22Rv1 (cell line): ENCODE measurements at regions not wholly inside any gene's neighbourhood (a gene's known extent, or its start where the extent isn't known, plus 50 kb on each side); places are given as distances from the start of the nearest gene placed in this dataset.

ENCODE experiments used
- H3K27ac ChIP-seq: fragments of 450-650 bp; 2 replicates; pipeline ENCODE4 v1.5.1; 2017
- ZFX ChIP-seq: fragments of 450-650 bp; IDR thresholded peaks from 2 replicates; pipeline ENCODE4 v1.6.1; 2017; ENCODE audit warnings: antibody characterized with exemption, borderline replicate concordance
- TF ChIP-seq, protein P1 (sequence below): fragments of 450-650 bp; IDR thresholded peaks from 2 replicates; pipeline ENCODE4 v1.5.1; 2017; ENCODE audit warnings: mild to moderate bottlenecking

DNA sequence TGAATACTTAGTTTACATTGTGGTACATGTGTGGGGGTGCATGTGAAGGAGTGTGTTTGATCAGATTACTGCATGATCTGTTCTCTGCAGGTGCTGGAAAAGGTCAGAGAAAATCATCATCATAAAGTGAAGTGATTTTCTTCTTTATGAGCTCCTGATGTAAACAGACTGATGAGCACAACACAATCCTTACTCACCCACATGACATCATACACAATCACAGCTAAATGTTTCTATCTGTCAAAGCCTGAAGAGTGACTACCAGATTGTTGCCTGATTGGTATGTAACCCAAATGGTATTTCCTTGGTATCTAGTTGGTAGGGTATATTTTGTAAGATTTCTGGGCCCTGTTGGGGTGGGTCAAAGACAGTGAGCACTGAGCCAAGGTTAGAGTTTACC, 270.8 kb downstream of the FOXG1 start:
- TF ChIP-seq, protein P1, sequence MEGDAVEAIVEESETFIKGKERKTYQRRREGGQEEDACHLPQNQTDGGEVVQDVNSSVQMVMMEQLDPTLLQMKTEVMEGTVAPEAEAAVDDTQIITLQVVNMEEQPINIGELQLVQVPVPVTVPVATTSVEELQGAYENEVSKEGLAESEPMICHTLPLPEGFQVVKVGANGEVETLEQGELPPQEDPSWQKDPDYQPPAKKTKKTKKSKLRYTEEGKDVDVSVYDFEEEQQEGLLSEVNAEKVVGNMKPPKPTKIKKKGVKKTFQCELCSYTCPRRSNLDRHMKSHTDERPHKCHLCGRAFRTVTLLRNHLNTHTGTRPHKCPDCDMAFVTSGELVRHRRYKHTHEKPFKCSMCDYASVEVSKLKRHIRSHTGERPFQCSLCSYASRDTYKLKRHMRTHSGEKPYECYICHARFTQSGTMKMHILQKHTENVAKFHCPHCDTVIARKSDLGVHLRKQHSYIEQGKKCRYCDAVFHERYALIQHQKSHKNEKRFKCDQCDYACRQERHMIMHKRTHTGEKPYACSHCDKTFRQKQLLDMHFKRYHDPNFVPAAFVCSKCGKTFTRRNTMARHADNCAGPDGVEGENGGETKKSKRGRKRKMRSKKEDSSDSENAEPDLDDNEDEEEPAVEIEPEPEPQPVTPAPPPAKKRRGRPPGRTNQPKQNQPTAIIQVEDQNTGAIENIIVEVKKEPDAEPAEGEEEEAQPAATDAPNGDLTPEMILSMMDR, result no peak
- no peak for TF ChIP-seq ZFX
- H3K27ac ChIP-seq, result no peak overlapping the region

DNA sequence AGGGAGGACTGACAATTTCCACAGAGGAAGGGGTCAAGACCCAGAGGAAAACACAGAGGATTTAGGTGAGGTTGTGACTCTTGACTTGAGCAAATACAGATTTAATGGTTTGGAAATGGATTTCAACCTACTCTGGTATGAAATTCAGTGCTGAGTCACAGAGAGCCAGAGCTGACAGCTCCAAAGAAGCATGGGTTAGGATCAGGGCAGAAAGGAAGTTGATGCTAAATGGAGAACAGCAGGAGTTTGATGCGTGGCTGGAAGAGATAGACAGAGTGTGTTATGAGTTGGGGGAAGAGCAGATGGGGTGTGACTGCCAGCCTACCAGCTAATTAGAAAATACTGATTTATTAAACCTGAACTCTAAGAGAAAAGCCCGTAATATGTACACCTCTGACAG, 272.6 kb downstream of the FOXG1 start:
- H3K27ac ChIP-seq, result no peak overlapping the region
- TF ChIP-seq, protein P1, result no peak
- TF ChIP-seq ZFX, result no peak

DNA sequence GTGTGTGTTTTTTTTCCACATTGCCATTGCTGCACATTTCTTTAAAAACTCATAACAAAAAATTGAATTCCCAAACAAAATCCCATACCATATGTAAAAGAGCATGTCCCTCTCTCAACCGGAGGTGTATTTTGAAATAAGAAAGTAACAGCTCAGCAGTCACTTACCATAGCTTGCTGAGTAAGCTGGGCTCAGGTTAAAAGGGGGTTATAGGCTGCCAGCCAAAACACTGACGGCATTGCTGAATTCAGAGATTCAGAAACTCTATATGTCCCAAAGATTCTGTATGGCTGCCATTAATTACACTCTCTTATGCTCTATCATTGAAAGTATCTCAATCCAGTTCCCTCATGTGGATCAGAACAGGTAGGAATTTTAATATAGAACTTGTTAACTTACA, 276.0 kb downstream of the FOXG1 start:
- TF ChIP-seq, protein P1, result no peak
- no peak for TF ChIP-seq ZFX
- H3K27ac ChIP-seq, result no peak overlapping the region

DNA sequence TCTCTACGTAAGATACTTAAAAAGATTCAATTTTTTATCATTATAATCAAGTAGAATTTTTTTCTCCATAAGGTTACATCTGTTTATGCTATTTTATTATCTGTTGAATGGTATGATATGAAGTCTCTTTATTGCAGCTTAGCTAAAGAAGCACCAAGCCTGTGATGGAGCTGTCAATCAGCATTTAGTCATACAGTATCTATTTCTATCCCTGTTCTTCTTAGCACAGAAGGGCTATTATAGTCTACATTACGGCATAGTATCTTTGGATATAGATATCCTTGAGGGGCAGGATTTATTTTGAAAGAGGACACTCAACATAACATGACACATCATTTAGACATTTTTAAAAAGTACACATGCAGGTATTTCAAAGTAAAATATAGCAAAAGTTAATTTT, 277.1 kb downstream of the FOXG1 start:
- H3K27ac ChIP-seq, result no peak overlapping the region
- TF ChIP-seq ZFX, result no peak
- TF ChIP-seq, protein P1, result no peak

DNA sequence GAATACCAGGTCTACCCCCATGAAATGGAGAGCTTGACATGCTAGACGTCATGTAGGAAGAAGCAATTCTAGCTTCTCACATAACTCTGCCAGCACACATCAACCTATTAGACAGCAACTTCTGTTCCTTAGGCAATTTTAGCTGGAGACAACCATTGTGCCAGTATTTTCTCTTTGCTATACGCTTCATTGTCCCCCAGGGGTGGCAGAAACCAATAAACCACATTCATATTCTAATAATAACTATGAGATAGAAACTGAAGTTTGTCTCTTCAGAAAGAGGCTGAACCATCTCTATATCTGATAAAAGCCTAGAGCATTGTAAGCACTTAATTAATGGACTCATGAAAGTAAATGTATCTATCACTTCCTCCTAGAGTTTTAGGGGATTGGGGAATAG, 278.6 kb downstream of the FOXG1 start:
- TF ChIP-seq, protein P1, result no peak
- TF ChIP-seq ZFX, result no peak
- H3K27ac ChIP-seq, result no peak overlapping the region

DNA sequence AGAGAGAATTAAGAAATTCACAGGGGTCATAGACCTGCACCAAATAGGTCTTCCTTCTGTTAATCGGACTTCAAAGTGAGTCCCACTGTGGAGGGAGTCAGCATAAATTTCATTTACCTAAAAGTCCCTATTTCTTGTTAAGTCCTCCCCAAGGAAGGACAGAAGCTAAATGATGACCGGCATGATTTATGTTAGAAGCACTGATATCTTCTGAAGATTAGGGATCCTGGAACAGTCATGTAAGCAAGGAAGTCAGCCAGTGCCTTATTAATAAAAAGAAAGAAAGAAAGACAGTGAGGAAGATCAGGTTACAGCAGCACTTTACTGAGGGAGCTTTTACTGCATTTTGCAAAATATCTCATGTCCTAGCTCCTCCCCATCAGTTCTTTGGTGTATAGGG, 287.5 kb downstream of the FOXG1 start:
- no peak overlapping the region for H3K27ac ChIP-seq
- TF ChIP-seq ZFX, result no peak
- TF ChIP-seq, protein P1, result no peak

DNA sequence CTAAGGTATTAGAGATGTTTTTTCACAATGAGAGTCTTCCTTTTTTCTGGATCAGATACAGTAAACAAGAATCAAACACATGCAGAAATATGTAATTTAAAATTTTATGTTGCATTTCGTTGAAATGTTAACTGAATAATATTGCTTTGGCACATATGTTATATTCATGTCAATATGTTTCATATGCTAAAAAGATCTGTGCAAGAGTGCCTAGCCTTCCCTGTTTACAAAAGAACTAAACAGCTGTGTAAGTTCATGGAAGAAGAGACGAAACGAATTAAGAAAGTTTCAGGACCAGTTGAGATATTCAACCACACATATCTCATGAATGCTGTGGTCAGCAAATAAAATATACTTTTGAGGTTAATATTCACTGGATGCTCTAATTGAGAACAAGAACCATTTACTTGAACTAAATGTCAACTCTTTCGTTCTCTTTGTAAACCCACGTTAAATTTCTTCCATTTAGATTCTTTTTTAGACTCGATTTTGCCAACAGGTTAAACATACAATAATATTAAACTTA, 289.5 kb downstream of the FOXG1 start:
- no peak overlapping the region for H3K27ac ChIP-seq
- TF ChIP-seq ZFX, result no peak
- TF ChIP-seq, protein P1, result no peak
